ENCODE measurements at regions not wholly inside any gene's neighbourhood (a gene's known extent, or its start where the extent isn't known, plus 50 kb on each side); places are given as distances from the start of the nearest gene placed in this dataset.

DNA sequence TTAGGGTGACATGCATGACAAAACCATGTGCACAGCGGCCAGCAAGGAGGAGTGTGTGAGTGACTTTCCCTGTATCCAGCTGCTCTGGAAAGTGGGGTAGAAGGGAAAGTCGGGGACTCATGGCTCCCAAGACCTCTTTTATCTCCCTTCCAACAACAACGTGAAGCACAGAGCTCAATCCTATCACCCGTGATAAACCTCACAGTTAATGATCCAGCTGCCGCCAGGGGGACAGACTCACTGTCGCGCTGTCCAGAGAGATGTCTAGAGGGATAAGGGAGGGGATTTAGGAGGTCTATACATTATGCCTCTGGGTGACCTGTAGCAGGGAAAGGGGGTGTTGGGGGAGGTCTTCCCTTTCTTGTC is 84.0 kb upstream of the SMNDC1 start:
- H3K4me3 ChIP-seq (ENCODE audit: control insufficient read depth, low read depth, low read length): no peak overlapping the region

DNA sequence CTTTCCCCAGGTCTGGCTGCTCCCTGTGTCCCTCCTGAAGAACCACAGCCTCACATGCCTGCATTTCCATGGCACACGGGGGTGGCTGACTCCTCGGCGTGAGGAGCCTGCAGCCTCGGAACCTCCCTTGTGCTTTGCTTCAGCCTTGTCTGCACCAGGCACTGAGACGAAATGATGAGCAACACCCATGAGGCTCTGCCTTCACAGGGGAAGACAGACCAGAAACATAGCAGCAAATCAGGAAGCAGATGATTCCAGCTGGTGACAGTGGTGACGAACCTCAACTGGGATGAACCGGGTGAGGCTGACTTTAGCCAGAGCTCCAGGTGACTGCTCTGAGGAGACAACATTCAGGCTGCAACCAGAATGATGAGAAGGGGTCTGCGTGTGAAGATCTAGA is 84.5 kb upstream of the SMNDC1 start:
- H3K4me3 ChIP-seq (ENCODE audit: control insufficient read depth, low read depth, low read length): no peak overlapping the region
- TF ChIP-seq, protein P1, sequence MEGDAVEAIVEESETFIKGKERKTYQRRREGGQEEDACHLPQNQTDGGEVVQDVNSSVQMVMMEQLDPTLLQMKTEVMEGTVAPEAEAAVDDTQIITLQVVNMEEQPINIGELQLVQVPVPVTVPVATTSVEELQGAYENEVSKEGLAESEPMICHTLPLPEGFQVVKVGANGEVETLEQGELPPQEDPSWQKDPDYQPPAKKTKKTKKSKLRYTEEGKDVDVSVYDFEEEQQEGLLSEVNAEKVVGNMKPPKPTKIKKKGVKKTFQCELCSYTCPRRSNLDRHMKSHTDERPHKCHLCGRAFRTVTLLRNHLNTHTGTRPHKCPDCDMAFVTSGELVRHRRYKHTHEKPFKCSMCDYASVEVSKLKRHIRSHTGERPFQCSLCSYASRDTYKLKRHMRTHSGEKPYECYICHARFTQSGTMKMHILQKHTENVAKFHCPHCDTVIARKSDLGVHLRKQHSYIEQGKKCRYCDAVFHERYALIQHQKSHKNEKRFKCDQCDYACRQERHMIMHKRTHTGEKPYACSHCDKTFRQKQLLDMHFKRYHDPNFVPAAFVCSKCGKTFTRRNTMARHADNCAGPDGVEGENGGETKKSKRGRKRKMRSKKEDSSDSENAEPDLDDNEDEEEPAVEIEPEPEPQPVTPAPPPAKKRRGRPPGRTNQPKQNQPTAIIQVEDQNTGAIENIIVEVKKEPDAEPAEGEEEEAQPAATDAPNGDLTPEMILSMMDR (IDR thresholded peaks at IDR 0.05; ENCODE audit: control insufficient read depth, insufficient read depth, low read depth, low read length, missing control alignments): no peak
- DNase-seq (ENCODE audit: low read depth): no peak

More for the DNA sequence above, 84.0 kb upstream of the SMNDC1 start:
- DNase-seq (ENCODE audit: low read depth): no peak
- TF ChIP-seq, protein P1 (IDR thresholded peaks at IDR 0.05; ENCODE audit: control insufficient read depth, insufficient read depth, low read depth, low read length, missing control alignments): no peak

DNA sequence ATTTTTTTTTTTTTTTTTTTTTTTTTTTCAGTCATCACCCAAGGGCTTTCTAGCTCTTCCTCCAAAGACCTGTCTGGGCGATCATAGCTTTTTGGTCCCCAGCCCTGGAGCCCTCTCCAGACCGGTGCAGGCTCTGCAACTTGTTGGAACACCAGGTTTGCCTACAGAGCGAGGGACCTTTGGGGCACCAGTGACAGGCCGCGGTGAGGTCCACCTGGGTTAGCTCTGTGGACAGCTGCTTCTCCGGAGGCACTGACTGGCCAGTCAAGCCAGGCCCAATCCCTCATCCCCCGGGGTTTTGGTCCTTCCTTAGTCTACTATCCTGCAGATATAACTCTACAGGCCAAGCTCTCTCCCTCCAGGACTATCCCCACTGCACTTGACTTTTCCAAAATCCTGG is 86.8 kb upstream of the SMNDC1 start:
- H3K4me3 ChIP-seq (ENCODE audit: control insufficient read depth, low read depth, low read length): no peak overlapping the region
- TF ChIP-seq, protein P1 (IDR thresholded peaks at IDR 0.05; ENCODE audit: control insufficient read depth, insufficient read depth, low read depth, low read length, missing control alignments): no peak
- no peak for DNase-seq (ENCODE audit: low read depth)

DNA sequence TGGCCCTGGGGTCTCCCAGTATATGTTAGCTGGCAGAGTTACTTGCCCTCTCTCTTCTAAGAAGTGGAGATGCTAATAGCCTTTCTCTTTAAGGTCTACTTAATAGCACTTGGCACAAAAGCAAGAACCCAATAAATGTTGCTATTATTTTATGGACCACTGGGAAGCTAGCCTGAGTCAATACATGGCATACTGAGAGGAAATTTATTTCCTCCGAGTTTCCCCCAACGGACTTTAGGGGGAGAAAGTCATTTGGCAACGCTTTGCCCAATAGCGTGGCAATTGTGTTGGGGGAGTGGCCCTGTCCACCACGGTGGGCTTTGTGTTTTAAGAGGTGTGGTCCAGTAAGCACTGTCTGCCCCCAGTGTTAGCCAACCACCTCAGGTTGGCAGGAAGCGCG is 87.4 kb upstream of the SMNDC1 start:
- no peak overlapping the region for H3K4me3 ChIP-seq (ENCODE audit: control insufficient read depth, low read depth, low read length)
- DNase-seq (ENCODE audit: low read depth): no peak
- TF ChIP-seq, protein P1 (IDR thresholded peaks at IDR 0.05; ENCODE audit: control insufficient read depth, insufficient read depth, low read depth, low read length, missing control alignments): no peak

DNA sequence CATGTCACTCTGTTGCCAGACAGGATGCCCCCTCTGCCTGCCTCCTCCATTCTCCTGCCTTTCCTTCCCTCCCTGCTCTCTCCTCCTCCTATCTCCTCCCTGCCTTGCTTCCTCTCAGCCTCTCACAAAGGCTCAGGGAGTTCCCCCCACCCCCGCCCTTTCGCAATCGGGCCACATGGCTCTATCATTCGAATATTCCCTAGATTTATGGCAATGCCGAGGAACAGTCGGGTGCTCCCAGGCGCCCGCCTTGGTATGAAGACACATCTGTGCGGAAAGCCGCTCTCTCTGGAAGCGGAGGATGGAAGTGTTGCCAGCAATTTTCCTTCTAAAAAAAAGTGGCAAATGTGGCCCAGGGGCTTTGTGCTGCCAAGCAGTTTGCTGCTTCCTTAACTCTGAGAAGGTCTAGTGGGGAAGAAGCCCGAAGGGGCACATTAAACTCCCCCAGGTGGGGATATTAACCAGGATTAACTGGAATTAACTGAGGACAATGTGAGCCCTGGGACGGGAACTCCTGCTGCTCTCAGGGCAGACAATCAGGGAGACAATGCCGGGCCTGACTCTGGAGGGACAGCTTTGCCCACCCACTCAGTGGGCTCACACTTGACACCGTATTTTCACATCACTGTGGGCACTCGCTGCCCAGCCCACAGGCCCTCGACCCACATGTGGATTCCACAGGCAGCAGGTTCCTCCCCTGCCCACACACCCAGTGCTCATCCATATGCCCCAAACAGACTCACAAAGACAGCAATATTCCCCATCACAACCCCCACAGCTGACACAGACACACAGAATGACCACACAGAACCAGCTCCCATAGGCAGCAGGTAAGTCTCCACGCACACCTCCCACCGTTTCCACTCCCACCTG is 88.4 kb upstream of the SMNDC1 start:
- peak; percentile 55 for DNase-seq (ENCODE audit: low read depth)
- TF ChIP-seq, protein P1 (IDR thresholded peaks at IDR 0.05; ENCODE audit: control insufficient read depth, insufficient read depth, low read depth, low read length, missing control alignments): no peak

DNA sequence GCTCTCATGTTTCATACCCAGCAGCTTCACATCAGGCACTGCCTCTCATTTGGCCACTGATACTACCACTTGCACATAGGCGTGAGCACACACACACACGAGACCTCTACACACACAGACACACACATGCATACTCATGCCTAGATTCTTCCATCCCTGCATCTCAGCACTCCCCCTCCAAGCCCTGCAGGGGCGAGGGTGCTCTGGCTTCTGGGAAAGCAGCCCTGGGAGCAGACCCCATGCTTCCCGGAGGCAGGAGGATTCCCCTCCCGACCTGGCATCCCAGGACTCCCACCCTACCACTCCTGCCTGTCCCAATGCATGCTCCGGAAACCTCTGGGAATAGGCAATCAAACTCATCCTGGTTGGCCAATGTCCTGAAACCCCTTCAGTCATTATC is 89.1 kb upstream of the SMNDC1 start:
- H3K4me3 ChIP-seq (ENCODE audit: control insufficient read depth, low read depth, low read length): no peak overlapping the region
- DNase-seq (ENCODE audit: low read depth): no peak
- TF ChIP-seq, protein P1 (IDR thresholded peaks at IDR 0.05; ENCODE audit: control insufficient read depth, insufficient read depth, low read depth, low read length, missing control alignments): no peak

More for the DNA sequence above, 88.4 kb upstream of the SMNDC1 start:
- H3K4me3 ChIP-seq (ENCODE audit: control insufficient read depth, low read depth, low read length): no peak overlapping the region
